Fibroblast of skin of abdomen (primary cell): ENCODE measurements at regions not wholly inside any gene's neighbourhood (a gene's known extent, or its start where the extent isn't known, plus 50 kb on each side); places are given as distances from the start of the nearest gene placed in this dataset.

Source experiments
- DNase-seq: peaks from one replicate; pipeline ENCODE4 v3.0.0-alpha.2; 2013

GRCh38 chr5:153879596-153879995 is 159.1 kb downstream of the FAM114A2 start:
- no peak for DNase-seq

- DNase-seq = no peak
Measured at GRCh38 chr5:153866176-153866575, 172.5 kb downstream of the FAM114A2 start.

GRCh38 chr5:153865016-153865415 is 173.7 kb downstream of the FAM114A2 start:
- DNase-seq = no peak

DNA sequence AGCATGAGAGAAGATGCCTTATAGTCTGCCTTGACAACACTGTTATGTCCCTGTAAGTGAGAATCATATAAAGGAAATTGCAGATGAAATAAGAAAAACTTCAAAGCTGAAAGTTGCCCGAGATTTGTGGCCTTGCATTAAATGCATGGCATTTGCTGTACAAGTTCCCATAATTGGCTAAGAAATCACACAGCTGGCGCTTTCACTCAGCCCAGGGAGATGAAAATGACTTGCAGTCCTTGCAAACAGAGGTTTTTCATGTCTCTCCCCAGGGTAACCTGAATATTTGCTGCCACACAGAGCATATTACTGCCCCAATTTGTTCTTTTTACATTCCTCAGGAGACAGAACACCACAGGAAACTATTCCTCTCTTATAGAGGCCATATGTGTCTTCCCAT is 174.8 kb downstream of the FAM114A2 start:
- DNase-seq = no peak
